ENCODE measurements at regions not wholly inside any gene's neighbourhood (a gene's known extent, or its start where the extent isn't known, plus 50 kb on each side); places are given as distances from the start of the nearest gene placed in this dataset.

DNA sequence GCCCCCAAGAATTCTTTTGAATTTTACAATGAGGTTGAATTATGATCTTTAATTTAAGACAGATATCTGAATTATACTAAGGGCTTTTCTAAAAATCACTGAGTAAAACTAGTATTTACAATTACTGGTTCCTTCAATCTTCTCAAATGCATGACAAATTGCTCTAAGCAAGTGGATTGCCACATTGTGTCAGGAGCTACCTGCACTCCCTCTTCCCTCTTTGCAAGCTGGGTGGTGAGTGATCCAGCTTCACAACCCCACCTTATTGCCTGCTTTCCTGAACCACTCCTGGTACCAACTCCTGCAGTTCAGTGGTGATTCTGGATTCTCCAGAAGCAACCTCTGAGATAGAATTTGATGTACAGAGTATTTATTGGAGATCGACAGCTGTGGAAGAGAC, 49.9 kb upstream of the SERP2 start:
- H3K27me3 Mint-ChIP-seq (ENCODE audit: low read depth), result peaks cover 7% of the 10 kb centered on the region
- no peaks in the 10 kb centered on the region for H3K36me3 Mint-ChIP-seq (ENCODE audit: low read depth)
- no peaks in the 10 kb centered on the region for H3K9me3 Mint-ChIP-seq
- no peak overlapping the region for H3K27ac Mint-ChIP-seq
- no peaks in the 10 kb centered on the region for H3K4me1 Mint-ChIP-seq (ENCODE audit: low read depth)
- no peak for DNase-seq (ENCODE audit: low spot score)
- H3K4me3 Mint-ChIP-seq, result no peak overlapping the region

All from T-helper 2 cell treated with Interferon-gamma antibody and Interleukin-4, amounts not matched to agents 5 μg/mL and 100 μg/mL, for 36 hours (primary cell).